Uterus (tissue), 2 donors: ENCODE measurements at regions not wholly inside any gene's neighbourhood (a gene's known extent, or its start where the extent isn't known, plus 50 kb on each side); places are given as distances from the start of the nearest gene placed in this dataset.
"Not testable (repeated sequence)": the region's sequence is repeated elsewhere in the genome, so short reads cannot be mapped to it uniquely, and the experiment has no call there.

Experiments used
- CTCF ChIP-seq, 4 experiments: fragments of 200-600 bp in 2 of 4; fragments of 450-650 bp in 2 of 4; sonication (generic) in 2 of 4; IDR thresholded peaks; one replicate each; pipeline ENCODE4 v1.5.1; 2016 to 2019; ENCODE audit warnings: antibody characterized with exemption in 4 of 4, mild to moderate bottlenecking in 2 of 4, moderate library complexity in 1 of 4
- POLR2A ChIP-seq, 2 donors: fragments of 450-650 bp; IDR thresholded peaks; one replicate each; pipeline ENCODE4 v1.6.1; 2016; ENCODE audit warnings: antibody characterized with exemption in 2 of 2, mild to moderate bottlenecking in 1 of 2, moderate library complexity in 1 of 2

DNA sequence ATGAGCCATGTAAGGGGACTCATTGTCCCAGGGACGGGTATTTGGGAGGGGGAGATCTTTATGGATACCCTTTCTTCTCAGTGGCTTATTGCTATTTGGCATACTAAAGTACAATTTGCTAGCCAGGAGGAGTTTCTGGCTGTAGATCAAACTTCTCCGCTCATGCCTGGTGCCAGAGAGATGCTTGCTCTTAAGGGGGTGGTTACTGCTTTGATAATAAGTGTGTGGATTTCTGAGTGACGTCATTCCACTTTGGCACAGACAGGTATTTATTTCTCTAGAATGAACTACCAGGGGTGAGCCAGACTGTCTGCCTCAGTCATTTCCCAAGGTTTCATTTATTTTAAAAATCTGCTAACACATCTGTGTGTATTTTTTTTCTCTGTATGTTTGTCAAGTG, 131.1 kb downstream of the SRGAP2 start:
- TF ChIP-seq CTCF, POLR2A (IDR thresholded peaks at IDR 0.05): not testable (repeated sequence)
